GM10248 (cell line): ENCODE measurements at regions not wholly inside any gene's neighbourhood (a gene's known extent, or its start where the extent isn't known, plus 50 kb on each side); places are given as distances from the start of the nearest gene placed in this dataset.

Experiments used
- CTCF ChIA-PET: fragments of 300-600 bp; sonication (Branson Sonifier 250); formaldehyde crosslinking; extraction: SDS; loops from one replicate; lab custom pipeline; 2021; ENCODE audit warnings: antibody characterized with exemption; lab: Yijun Ruan, JAX
- POLR2A ChIA-PET: fragments of 350-650 bp; sonication (Branson Sonifier 250); formaldehyde crosslinking; extraction: SDS; loops from one replicate; lab custom pipeline; 2020; ENCODE audit warnings: antibody characterized with exemption; lab: Yijun Ruan, JAX
- DNase-seq: peaks from one replicate; pipeline ENCODE4 v3.0.0; 2012; ENCODE audit errors: extremely low spot score
- TF ChIP-seq, protein P1 (sequence below): IDR thresholded peaks from 2 replicates; pipeline ENCODE4 v1.5.1; 2012; ENCODE audit warnings: mild to moderate bottlenecking, low read depth; ENCODE audit errors: extremely low read depth, missing control alignments, control extremely low read depth

DNA sequence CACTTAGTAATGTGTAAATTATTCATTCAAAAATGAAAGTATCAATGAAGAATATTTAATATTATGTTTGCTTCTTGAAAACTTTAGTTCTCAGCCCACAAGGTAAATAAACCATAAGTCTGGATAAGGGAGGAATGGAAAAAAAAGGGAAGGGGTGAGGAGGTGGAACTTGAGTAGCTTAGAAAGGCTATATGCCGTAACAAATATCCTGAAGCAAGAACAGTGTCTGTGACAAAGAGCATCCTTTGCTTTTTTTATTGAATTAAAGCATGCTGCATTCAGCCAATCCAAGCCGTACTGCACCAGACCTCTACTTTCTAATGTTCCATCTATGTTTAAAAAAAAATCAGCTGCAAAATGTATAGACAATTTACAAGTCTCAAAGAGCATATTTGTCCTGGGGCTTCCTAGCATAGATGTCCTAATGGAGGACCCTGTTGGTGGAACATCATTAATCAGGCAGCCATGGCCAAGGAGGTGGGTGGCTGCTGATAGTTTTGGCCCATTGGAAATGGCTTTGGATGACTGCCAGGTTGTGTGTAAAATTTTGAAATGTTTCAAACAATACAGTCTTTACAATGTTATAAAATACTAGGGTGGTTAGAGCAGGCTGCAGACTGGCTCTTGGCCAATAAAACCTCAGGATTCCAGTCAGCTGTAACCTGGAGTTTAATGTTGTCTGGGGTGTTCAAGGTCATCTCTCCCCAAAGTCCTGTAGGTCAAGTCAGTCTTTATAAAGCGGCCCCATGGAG lies 895.8 kb upstream of the SOX9 start:
- TF ChIP-seq, protein P1, sequence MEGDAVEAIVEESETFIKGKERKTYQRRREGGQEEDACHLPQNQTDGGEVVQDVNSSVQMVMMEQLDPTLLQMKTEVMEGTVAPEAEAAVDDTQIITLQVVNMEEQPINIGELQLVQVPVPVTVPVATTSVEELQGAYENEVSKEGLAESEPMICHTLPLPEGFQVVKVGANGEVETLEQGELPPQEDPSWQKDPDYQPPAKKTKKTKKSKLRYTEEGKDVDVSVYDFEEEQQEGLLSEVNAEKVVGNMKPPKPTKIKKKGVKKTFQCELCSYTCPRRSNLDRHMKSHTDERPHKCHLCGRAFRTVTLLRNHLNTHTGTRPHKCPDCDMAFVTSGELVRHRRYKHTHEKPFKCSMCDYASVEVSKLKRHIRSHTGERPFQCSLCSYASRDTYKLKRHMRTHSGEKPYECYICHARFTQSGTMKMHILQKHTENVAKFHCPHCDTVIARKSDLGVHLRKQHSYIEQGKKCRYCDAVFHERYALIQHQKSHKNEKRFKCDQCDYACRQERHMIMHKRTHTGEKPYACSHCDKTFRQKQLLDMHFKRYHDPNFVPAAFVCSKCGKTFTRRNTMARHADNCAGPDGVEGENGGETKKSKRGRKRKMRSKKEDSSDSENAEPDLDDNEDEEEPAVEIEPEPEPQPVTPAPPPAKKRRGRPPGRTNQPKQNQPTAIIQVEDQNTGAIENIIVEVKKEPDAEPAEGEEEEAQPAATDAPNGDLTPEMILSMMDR = no peak
- ChIA-PET CTCF (no interaction called here), POLR2A (no interaction called here)
- no peak for DNase-seq

DNA sequence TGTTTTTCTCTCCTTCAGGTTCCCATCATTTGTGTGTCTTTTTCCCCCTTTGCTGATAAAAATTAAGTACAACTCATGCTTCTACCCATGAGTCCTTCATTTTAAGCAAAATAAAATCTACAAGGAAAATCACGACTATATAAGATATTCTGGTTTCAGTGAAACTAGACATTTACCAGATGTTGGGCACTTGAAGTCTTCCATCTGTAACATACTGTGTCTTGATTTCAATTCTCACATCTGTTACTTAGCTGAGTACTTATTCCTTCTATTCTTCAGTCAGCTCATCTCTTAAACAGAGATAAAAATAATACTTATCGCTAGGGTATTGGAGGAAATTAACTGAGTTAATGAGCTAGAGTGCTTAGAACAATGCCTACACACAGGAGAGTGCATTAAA lies 893.0 kb upstream of the SOX9 start:
- CTCF ChIA-PET = no interaction called here
- POLR2A ChIA-PET = no interaction called here
- TF ChIP-seq, protein P1 = no peak
- no peak for DNase-seq

- TF ChIP-seq, protein P1 = no peak
- DNase-seq = no peak
- ChIA-PET CTCF (interaction anchor here (1.0 kb wide), 1 partner anchor 11 kb away, joined by 3 read pairs; no protein-coding TSS in a partner anchor), POLR2A (no interaction called here)
These were observed 891.8 kb upstream of the SOX9 start for GRCh38 chr17:71229070-71229469.

- ChIA-PET CTCF (no interaction called here), POLR2A (no interaction called here)
- DNase-seq = no peak
- TF ChIP-seq, protein P1 = no peak
These were observed 887.8 kb upstream of the SOX9 start for GRCh38 chr17:71232801-71233559.

- TF ChIP-seq, protein P1 = no peak
- ChIA-PET POLR2A (no interaction called here), CTCF (no interaction called here)
- no peak for DNase-seq
These were observed 886.5 kb upstream of the SOX9 start for GRCh38 chr17:71234349-71234748.

DNA sequence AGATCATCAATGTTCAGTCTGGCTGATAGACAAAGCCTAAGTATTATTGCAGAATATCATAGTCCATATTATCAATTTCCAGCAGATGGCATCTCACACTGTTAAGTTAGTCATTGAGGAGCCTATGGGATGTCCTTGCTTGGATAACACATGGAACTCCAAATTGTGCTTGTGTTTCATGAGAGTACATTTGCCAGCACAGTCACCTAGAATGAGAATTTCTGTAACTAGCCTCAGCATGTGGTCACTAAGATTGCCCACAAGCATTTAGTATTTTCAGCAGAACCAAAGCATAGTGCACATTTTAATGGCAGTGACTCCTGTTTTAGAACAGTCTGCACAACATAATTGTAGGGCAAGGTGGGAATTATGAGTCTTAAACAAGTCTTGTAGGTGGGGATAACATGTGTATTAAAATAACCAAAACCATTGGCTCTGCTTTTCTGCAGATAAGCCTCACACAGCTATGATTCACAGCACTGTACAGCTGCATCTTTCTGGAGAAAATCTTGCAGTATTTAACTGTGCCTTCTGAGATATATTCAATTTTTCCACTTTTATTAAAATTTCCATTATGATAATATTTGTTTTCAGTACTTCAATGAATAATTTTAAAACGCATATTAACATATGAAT lies 882.8 kb upstream of the SOX9 start:
- DNase-seq = no peak
- TF ChIP-seq, protein P1 = no peak
- ChIA-PET CTCF (no interaction called here), POLR2A (no interaction called here)
